Stimulated activated CD4-positive, alpha-beta T cell treated with anti-CD3 and anti-CD28 coated beads, Interleukin-4, amount 100 ng/mL, for 1 hour (primary cell): ENCODE measurements at regions not wholly inside any gene's neighbourhood (a gene's known extent, or its start where the extent isn't known, plus 50 kb on each side); places are given as distances from the start of the nearest gene placed in this dataset.
A peak's percentile ranks its signal among the peaks of the same experiment; 100 is the strongest.

ENCODE experiments used
- DNase-seq: peaks from one replicate; pipeline ENCODE4 v3.0.0-alpha.2; 2020

- DNase-seq, result no peak
Measured at GRCh38 chr6:170160031-170160627, 130.7 kb downstream of the DLL1 start.

GRCh38 chr6:170159022-170159965 is 131.6 kb downstream of the DLL1 start:
- no peak for DNase-seq

- no peak for DNase-seq
Measured at GRCh38 chr6:170158296-170159021, 132.4 kb downstream of the DLL1 start.

- DNase-seq, result no peak
Measured at GRCh38 chr6:170157567-170158218, 133.2 kb downstream of the DLL1 start.

- DNase-seq, result no peak
Measured at GRCh38 chr6:170156448-170157375, 134.2 kb downstream of the DLL1 start.

GRCh38 chr6:170155464-170156196 is 135.2 kb downstream of the DLL1 start:
- DNase-seq, result no peak

- DNase-seq, result no peak
Measured at GRCh38 chr6:170153436-170154319, 137.2 kb downstream of the DLL1 start.

GRCh38 chr6:170152989-170153388 is 137.9 kb downstream of the DLL1 start:
- DNase-seq, result no peak

GRCh38 chr6:170152124-170152926 is 138.6 kb downstream of the DLL1 start:
- DNase-seq, result no peak

GRCh38 chr6:170151804-170152123 is 139.1 kb downstream of the DLL1 start:
- DNase-seq, result no peak

GRCh38 chr6:170151321-170151771 is 139.5 kb downstream of the DLL1 start:
- DNase-seq, result no peak

GRCh38 chr6:170150590-170150945 is 140.3 kb downstream of the DLL1 start:
- no peak for DNase-seq

GRCh38 chr6:170149681-170150589 is 140.9 kb downstream of the DLL1 start:
- DNase-seq, result no peak

- DNase-seq, result no peak
Measured at GRCh38 chr6:170148709-170149470, 142.0 kb downstream of the DLL1 start.

GRCh38 chr6:170147832-170148708 is 142.8 kb downstream of the DLL1 start:
- DNase-seq, result peak; percentile 31

GRCh38 chr6:170147056-170147787 is 143.7 kb downstream of the DLL1 start:
- no peak for DNase-seq
